Lung (tissue), 11 donors: ENCODE measurements at regions not wholly inside any gene's neighbourhood (a gene's known extent, or its start where the extent isn't known, plus 50 kb on each side); places are given as distances from the start of the nearest gene placed in this dataset.

Experiments
- ATAC-seq: fragments of 200-7000 bp; cut with Tn5 transposase; one replicate; pipeline ENCODE4 v1.9.1; 2020; ENCODE audit warnings: moderate number of reproducible peaks; ENCODE audit not compliant: insufficient read depth, low FRiP score
- DNase-seq, 3 donors: peaks; one replicate each; pipeline ENCODE4 v3.0.0-alpha.2; 2013 to 2017
- H3K27ac ChIP-seq, 2 donors: one replicate each; pipeline ENCODE4 v1.5.1; 2013; ENCODE audit warnings: mild to moderate bottlenecking in 2 of 2, moderate library complexity in 2 of 2, control low read depth in 1 of 2, inconsistent platforms in 1 of 2, low read depth in 1 of 2, low read length in 1 of 2
- H3K27me3 ChIP-seq, 3 donors: one replicate each; pipeline ENCODE4 v1.5.1; 2013; ENCODE audit warnings: low read length in 2 of 3; ENCODE audit not compliant: control insufficient read depth in 3 of 3, insufficient read depth in 3 of 3
- H3K36me3 ChIP-seq, 4 donors: one replicate each; pipeline ENCODE4 v1.5.1; 2013; ENCODE audit warnings: low read length in 4 of 4, mild to moderate bottlenecking in 1 of 4, moderate library complexity in 1 of 4; ENCODE audit not compliant: control insufficient read depth in 4 of 4, insufficient read depth in 4 of 4
- H3K4me1 ChIP-seq, 5 donors: one replicate each; pipeline ENCODE4 v1.5.1; 2013; ENCODE audit warnings: low read length in 5 of 5, mild to moderate bottlenecking in 2 of 5, moderate library complexity in 1 of 5; ENCODE audit not compliant: control insufficient read depth in 5 of 5, insufficient read depth in 5 of 5
- H3K4me3 ChIP-seq: one replicate; pipeline ENCODE4 v1.5.1; 2013; ENCODE audit warnings: mild to moderate bottlenecking, control low read depth, moderate library complexity
- H3K9ac ChIP-seq, 2 donors: one replicate each; pipeline ENCODE4 v1.5.1; 2013; ENCODE audit warnings: low read length in 2 of 2, control low read depth in 1 of 2; ENCODE audit not compliant: insufficient read depth in 1 of 2
- H3K9me3 ChIP-seq, 4 donors: one replicate each; pipeline ENCODE4 v1.5.1; 2013; ENCODE audit warnings: low read length in 3 of 4, mild to moderate bottlenecking in 1 of 4, moderate library complexity in 1 of 4; ENCODE audit not compliant: control insufficient read depth in 4 of 4, insufficient read depth in 3 of 4
- WGBS, 2 donors: extraction: QIAGEN DNeasy Blood & Tissue Kit; methylation state at CpG; one replicate each; pipeline ENCODE4 v1.1.7; 2013; 5-methylcytosine and 5-hydroxymethylcytosine counted together
- TF ChIP-seq, protein P1 (sequence below): IDR thresholded peaks from 2 replicates; pipeline ENCODE4 v1.5.1; 2012; ENCODE audit warnings: mild to moderate bottlenecking; ENCODE audit errors: control extremely low read depth, extremely low read depth
- donor health status: control.
- donor health status: control.
- donor health status: Bipolar disorder and iron deficiency.
- donor health status: healthy.
- donor health status: DM: yes; HTN: yes; CAD: no.

DNA sequence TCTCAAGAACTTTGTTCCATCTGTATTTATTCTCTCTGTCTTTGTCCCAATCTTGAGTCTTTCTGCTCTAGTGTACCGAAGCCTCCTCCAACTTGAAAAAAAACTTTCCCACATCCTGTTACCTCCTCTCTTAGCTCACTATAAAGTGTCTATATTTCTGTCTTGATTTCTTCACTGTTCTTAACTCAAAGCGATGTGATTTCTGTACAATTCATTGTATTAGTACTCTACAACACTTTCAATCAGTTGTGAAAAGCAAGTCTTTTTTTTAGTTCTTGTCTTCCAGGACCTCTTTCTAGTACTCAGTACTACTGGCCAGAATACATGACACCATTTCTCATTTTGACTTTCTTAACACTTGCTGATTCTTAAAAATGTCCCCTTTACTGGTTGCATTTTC lies 353.5 kb upstream of the SATB1 start:
- ATAC-seq = no peak
- Histone ChIP-seq H3K36me3 (no peaks in the 10 kb centered on the region), H3K27ac (no peak overlapping the region), H3K4me1 (no peaks in the 10 kb centered on the region), H3K4me3 (no peak overlapping the region), H3K27me3 (no peaks in the 10 kb centered on the region), H3K9ac (no peak overlapping the region), H3K9me3 (no peaks in the 10 kb centered on the region)
- 43 to 49% methylated on average over 2 of the region's 2 CpGs for WGBS, 2 donors
- DNase-seq = no peak
- TF ChIP-seq, protein P1, sequence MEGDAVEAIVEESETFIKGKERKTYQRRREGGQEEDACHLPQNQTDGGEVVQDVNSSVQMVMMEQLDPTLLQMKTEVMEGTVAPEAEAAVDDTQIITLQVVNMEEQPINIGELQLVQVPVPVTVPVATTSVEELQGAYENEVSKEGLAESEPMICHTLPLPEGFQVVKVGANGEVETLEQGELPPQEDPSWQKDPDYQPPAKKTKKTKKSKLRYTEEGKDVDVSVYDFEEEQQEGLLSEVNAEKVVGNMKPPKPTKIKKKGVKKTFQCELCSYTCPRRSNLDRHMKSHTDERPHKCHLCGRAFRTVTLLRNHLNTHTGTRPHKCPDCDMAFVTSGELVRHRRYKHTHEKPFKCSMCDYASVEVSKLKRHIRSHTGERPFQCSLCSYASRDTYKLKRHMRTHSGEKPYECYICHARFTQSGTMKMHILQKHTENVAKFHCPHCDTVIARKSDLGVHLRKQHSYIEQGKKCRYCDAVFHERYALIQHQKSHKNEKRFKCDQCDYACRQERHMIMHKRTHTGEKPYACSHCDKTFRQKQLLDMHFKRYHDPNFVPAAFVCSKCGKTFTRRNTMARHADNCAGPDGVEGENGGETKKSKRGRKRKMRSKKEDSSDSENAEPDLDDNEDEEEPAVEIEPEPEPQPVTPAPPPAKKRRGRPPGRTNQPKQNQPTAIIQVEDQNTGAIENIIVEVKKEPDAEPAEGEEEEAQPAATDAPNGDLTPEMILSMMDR = no peak

DNA sequence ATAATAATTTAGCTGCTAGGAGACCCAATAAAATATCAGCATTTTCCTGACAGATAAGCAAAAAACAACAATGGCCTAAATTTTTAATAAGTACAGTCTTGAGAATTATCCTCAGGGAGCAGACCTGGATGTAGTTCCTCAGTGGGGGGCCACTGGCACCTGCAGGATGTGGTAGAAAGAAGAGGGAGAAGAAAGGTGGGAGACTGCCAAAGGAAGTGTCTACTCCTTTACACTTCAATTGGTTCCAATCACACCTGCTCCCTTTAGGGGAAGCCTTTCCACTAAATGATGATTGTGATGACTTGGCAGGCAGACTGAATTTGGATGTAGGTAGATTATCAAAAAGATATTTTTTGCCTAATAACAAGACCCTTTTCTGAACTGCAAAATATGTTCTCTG lies 353.0 kb upstream of the SATB1 start:
- ATAC-seq = no peak
- H3K27ac ChIP-seq = no peak overlapping the region
- TF ChIP-seq, protein P1 = no peak
- no peaks in the 10 kb centered on the region for H3K36me3 ChIP-seq
- H3K4me1 ChIP-seq = no peaks in the 10 kb centered on the region
- no peaks in the 10 kb centered on the region for H3K27me3 ChIP-seq
- H3K9ac ChIP-seq = no peak overlapping the region
- DNase-seq = no peak
- H3K4me3 ChIP-seq = no peak overlapping the region
- no peaks in the 10 kb centered on the region for H3K9me3 ChIP-seq

DNA sequence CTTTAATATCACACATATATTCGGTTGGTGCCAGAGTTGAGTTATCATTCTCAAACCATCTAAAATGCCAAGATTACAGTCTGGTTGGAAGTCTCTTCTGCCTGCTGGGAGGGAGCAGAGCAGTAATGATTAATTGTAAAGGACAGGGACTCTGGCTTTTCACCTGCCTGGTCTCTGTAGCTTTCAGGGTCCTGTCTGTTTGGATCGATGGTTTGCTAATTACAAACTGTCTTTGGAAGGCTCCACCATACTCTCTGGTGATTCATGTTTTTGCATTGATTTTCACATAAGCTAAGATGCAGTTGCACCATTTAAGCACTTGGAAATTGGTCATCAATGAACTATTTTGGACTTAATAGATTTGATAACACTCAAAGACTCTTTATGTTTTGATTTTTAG lies 350.4 kb upstream of the SATB1 start:
- no peak overlapping the region for H3K4me3 ChIP-seq
- no peak for ATAC-seq
- no peak for DNase-seq
- H3K9ac ChIP-seq = no peak overlapping the region
- no peak overlapping the region for H3K27ac ChIP-seq
- TF ChIP-seq, protein P1 = no peak
- H3K4me1 ChIP-seq = no peaks in the 10 kb centered on the region
- 93 to 94% methylated on average over 2 of the region's 2 CpGs for WGBS, 2 donors
- H3K9me3 ChIP-seq = no peaks in the 10 kb centered on the region
- no peaks in the 10 kb centered on the region for H3K36me3 ChIP-seq
- no peaks in the 10 kb centered on the region for H3K27me3 ChIP-seq

DNA sequence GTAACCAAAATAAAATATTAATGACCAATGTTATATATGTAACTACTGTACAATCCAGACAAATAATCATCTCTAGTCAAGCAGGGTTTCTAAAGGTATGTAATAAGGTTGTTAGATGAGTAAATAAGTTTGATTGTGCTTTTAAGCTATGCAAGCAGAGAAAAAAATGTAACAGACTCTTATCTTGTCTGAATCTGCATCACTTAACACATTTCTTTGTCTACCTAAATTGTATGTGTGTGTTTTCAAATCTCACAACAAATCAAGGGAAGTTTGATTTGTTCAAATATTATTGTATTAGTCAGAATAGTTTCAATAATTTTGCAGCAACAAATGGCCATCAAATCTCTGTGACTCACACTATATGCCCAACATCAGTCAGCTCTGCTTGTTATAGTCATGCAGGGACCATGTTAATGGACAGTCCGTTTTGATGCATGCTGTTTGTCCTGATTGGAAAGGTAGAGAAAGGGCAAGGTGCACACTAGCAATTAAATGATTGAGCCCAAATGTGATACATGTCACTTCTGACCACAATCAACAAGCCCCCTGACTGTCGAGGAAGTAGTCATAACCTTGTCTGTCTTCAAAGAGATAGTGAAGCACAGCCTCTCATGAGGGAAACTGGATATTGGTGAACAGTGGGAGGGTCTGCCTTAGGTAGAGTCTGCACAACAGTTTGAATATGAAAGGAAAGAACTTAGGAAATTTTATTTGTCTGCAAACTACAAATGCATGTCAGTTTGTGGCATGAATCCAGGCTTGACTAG lies 349.4 kb upstream of the SATB1 start:
- no peaks in the 10 kb centered on the region for H3K4me1 ChIP-seq
- H3K9ac ChIP-seq = no peak overlapping the region
- ATAC-seq (no peak), DNase-seq (no peak)
- H3K36me3 ChIP-seq = no peaks in the 10 kb centered on the region
- no peaks in the 10 kb centered on the region for H3K9me3 ChIP-seq
- no peak overlapping the region for H3K27ac ChIP-seq
- H3K4me3 ChIP-seq = no peak overlapping the region
- no peaks in the 10 kb centered on the region for H3K27me3 ChIP-seq
- 52 to 84% methylated on average over 2 of the region's 2 CpGs for WGBS, 2 donors
- TF ChIP-seq, protein P1 = no peak
